GDM1 (cell line): ENCODE measurements at regions not wholly inside any gene's neighbourhood (a gene's known extent, or its start where the extent isn't known, plus 50 kb on each side); places are given as distances from the start of the nearest gene placed in this dataset.
A peak's percentile ranks its signal among the peaks of the same experiment; 100 is the strongest.
"Not testable (repeated sequence)": the region's sequence is repeated elsewhere in the genome, so short reads cannot be mapped to it uniquely, and the experiment has no call there.

ENCODE experiments used
- DNase-seq: peaks from one replicate; lab custom pipeline; 2025; lab: John Stamatoyannopoulos, UW

GRCh38 chr1:200496937-200497336, 87.1 kb upstream of the ZNF281 start:
- no peak for DNase-seq

GRCh38 chr1:200495901-200496300, 86.1 kb upstream of the ZNF281 start:
- DNase-seq, result no peak

GRCh38 chr1:200493344-200493743, 83.5 kb upstream of the ZNF281 start:
- no peak for DNase-seq

DNA sequence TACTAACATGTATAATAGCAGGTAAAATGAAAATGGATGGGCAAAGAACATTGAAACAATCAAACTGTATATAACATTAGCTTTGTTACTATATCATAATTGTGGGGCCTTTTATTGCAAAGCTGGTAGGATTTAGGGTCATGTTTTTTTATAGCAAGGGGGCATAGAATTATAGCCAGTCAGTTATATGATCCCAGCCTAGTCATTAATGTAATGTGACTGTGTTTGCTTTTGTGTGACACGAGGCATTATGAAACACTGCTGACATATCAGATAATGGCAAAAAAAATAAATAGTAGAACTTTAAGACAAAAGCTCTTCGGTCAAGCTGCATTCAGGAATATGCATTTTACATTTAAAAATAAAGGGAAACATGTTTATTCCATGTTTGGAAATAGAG, 81.3 kb upstream of the ZNF281 start:
- DNase-seq, result no peak

GRCh38 chr1:200490183-200490582, 80.3 kb upstream of the ZNF281 start:
- DNase-seq, result no peak

- DNase-seq, result peak; percentile 47
Observed at GRCh38 chr1:200488375-200489165, 78.7 kb upstream of the ZNF281 start.

DNA sequence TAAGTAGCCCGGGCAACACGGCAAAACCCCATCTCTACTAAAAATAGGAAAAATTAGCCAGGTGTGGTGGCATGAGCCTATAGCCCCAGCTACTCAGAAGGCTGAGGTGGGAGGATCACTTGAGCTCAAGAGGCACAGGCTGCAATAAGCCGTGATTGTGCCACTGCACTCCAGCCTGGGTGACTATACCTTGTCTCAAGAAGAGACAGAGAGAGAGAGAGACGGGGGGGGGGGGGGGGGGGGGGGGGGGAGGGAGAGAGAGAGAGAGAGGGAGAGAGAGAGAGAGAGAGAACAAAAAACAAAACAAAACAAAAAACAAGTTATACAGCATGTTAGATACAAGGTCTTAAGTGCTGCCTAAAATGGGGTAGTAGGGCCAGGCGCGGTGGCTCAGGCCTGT, 77.8 kb upstream of the ZNF281 start:
- no peak for DNase-seq

GRCh38 chr1:200486634-200487033, 76.8 kb upstream of the ZNF281 start:
- no peak for DNase-seq

GRCh38 chr1:200484438-200484946, 74.7 kb upstream of the ZNF281 start:
- DNase-seq, result not testable (repeated sequence)

DNA sequence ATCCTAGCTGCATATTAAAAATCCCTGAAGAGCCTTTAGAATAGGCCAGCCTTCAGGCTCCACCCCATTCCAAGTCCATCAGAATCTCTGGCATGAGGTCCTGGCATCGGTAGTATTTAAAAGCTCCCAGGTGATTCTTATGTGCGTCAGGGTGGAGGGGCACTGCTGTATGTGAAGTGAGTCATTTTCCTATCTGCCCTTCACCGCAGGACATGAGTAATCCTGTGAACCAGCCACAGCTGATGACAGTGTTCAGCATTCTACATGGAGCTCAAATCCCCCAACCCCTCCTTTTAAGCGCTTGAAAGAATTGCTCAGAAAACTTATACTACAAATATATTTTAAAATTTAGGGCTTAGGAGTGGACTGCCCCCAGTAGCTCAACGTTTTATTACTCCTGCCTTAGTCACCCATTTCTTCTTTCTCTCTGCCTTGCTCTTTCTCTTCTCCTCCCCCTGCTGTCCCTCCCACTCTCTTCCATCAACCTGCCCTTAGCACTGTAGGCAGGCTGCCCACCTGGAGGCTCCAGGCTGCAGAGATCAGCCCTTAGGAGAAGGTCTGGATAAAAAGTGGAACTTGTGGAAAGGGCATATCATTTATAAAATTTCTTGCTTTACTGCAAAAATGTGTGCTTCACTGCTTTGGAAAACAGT, 73.8 kb upstream of the ZNF281 start:
- DNase-seq, result peak; percentile 32

GRCh38 chr1:200480964-200481363, 71.1 kb upstream of the ZNF281 start:
- no peak for DNase-seq

DNA sequence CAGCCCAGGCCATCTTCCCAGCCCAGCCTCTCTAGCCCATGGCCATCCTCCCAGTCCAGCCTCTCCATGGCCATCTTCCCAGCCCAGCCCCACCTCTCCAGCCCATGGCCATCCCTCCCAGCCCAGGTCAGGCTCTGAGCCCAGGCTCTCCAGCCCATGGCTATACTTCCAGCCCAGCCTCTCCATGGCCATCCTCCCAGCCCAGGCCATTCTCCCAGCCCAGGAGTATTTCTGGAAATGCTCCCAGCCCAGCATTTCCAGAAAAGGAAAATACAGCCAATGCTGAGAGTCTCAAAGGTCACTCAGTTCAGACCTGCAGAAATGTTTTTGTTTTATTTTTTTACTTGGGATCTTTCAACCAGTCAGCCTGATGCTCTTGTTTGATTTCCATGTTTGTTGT, 70.0 kb upstream of the ZNF281 start:
- no peak for DNase-seq

- no peak for DNase-seq
Observed at GRCh38 chr1:200478945-200479558, 69.2 kb upstream of the ZNF281 start.

- DNase-seq, result no peak
Observed at GRCh38 chr1:200478239-200478623, 68.4 kb upstream of the ZNF281 start.

- DNase-seq, result no peak
Observed at GRCh38 chr1:200474633-200475032, 64.8 kb upstream of the ZNF281 start.

- no peak for DNase-seq
Observed at GRCh38 chr1:200473698-200474371, 64.0 kb upstream of the ZNF281 start.

DNA sequence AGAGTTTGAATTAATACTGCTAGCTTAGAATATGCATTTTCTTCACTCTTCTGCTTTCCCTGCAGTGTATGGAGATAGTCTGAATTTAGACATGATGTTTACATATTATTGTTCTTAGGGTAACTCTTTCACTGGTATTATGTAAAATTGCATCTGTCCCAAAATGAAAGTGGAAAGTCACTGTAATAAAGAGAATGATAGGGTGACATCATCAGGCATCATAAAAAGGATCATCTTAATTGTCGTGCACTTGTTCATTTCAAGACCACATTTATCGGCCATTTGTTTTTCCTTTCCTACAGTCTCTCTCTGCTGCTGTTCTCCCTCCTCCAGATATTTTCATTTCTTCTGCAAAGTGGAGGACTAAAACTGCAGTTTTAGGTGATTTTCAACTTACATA, 61.9 kb upstream of the ZNF281 start:
- no peak for DNase-seq

GRCh38 chr1:200468264-200469001, 58.6 kb upstream of the ZNF281 start:
- no peak for DNase-seq

DNA sequence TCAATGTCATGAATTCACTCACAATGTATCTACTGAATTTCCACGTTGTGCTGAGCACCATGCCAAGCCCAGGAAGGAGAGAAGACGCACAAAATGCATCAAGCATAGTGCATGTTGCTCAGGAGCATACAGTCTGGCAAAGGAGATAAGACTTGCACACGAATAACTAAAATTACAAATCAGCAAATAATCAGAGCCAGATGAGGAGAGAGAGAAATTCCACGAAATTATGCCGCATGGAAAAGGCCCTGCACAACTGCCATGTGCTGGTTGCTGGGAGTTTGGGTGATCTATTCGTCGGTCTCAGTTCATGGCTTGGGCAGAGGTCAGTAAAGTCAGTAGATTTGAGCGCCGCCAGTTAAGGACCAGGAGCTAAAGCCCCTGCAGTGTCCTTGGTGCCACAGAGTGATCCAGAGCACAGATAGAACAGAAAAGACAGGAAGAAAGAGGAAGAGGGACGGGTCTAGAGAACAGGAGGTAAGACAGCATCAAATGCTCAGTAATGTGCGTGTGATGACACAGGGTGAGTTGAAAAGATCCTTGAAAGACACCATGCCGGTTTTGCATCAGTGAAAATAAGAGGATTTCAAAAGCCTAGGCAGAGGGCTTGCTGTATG, 55.1 kb upstream of the ZNF281 start:
- no peak for DNase-seq
